ENCODE measurements at regions not wholly inside any gene's neighbourhood (a gene's known extent, or its start where the extent isn't known, plus 50 kb on each side); places are given as distances from the start of the nearest gene placed in this dataset.

DNA sequence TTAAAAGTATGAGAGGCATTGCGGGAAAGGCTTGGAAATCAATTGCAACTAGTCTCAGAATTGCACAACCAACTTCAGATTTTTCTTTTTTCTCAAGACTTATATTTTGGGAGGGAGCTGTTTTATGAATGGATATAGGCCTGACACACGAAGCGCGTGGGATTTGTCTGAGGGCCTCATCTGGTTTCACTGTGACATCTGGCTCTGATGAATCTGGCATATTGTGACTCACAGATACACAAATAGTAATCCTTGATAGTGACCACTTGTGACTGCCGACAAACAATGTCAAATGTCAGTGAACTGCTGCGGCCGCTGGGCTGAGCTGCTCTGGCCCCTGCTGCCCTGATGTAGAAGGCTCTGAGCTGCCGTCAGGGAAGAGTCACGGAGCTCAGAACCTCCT, 655.1 kb downstream of the INHBA start:
- no peak overlapping the region for H3K27ac ChIP-seq (ENCODE audit: low read length)
- DNase-seq (ENCODE audit: low read depth, low spot score): no peak
- H3K36me3 ChIP-seq (ENCODE audit: control insufficient read depth, insufficient read depth, low read length): no peaks in the 10 kb centered on the region
- no peaks in the 10 kb centered on the region for H3K9me3 ChIP-seq (ENCODE audit: control insufficient read depth, insufficient read depth, low read length)
- H3K4me3 ChIP-seq (ENCODE audit: low read length): no peak overlapping the region
- H3K4me1 ChIP-seq (ENCODE audit: control insufficient read depth, insufficient read depth, low read length): peaks cover 1% of the 10 kb centered on the region
- no CpG with 5 or more reads among the region's 9 CpGs for WGBS (ENCODE audit: insufficient coverage, insufficient read length)
- H3K27me3 ChIP-seq (ENCODE audit: control insufficient read depth, insufficient read depth, low read length): no peaks in the 10 kb centered on the region

GRCh38 chr7:41047211-41047610, 655.7 kb downstream of the INHBA start:
- H3K36me3 ChIP-seq (ENCODE audit: control insufficient read depth, insufficient read depth, low read length): no peaks in the 10 kb centered on the region
- no peak overlapping the region for H3K4me3 ChIP-seq (ENCODE audit: low read length)
- no CpG with 5 or more reads among the region's 5 CpGs for WGBS (ENCODE audit: insufficient coverage, insufficient read length)
- DNase-seq (ENCODE audit: low read depth, low spot score): no peak
- no peaks in the 10 kb centered on the region for H3K27me3 ChIP-seq (ENCODE audit: control insufficient read depth, insufficient read depth, low read length)
- no peak overlapping the region for H3K27ac ChIP-seq (ENCODE audit: low read length)
- no peaks in the 10 kb centered on the region for H3K9me3 ChIP-seq (ENCODE audit: control insufficient read depth, insufficient read depth, low read length)
- H3K4me1 ChIP-seq (ENCODE audit: control insufficient read depth, insufficient read depth, low read length): no peaks in the 10 kb centered on the region; the same call in 1 of the 2 replicates

GRCh38 chr7:41046776-41047175, 656.1 kb downstream of the INHBA start:
- DNase-seq (ENCODE audit: low read depth, low spot score): no peak
- H3K27me3 ChIP-seq (ENCODE audit: control insufficient read depth, insufficient read depth, low read length): no peaks in the 10 kb centered on the region
- no peaks in the 10 kb centered on the region for H3K36me3 ChIP-seq (ENCODE audit: control insufficient read depth, insufficient read depth, low read length)
- H3K27ac ChIP-seq (ENCODE audit: low read length): no peak overlapping the region
- WGBS (ENCODE audit: insufficient coverage, insufficient read length): no CpG with 5 or more reads among the region's 4 CpGs
- H3K4me3 ChIP-seq (ENCODE audit: low read length): no peak overlapping the region
- no peaks in the 10 kb centered on the region for H3K9me3 ChIP-seq (ENCODE audit: control insufficient read depth, insufficient read depth, low read length)
- no peaks in the 10 kb centered on the region; the same call in 1 of the 2 replicates for H3K4me1 ChIP-seq (ENCODE audit: control insufficient read depth, insufficient read depth, low read length)

GRCh38 chr7:41046221-41046761, 656.6 kb downstream of the INHBA start:
- H3K4me1 ChIP-seq (ENCODE audit: control insufficient read depth, insufficient read depth, low read length): no peaks in the 10 kb centered on the region
- DNase-seq (ENCODE audit: low read depth, low spot score): no peak

GRCh38 chr7:41045556-41046123, 657.2 kb downstream of the INHBA start:
- DNase-seq (ENCODE audit: low read depth, low spot score): no peak
- no CpG with 5 or more reads among the region's 3 CpGs for WGBS (ENCODE audit: insufficient coverage, insufficient read length)
- Histone ChIP-seq H3K4me1 (ENCODE audit: control insufficient read depth, insufficient read depth, low read length) (no peaks in the 10 kb centered on the region), H3K27me3 (ENCODE audit: control insufficient read depth, insufficient read depth, low read length) (no peaks in the 10 kb centered on the region), H3K36me3 (ENCODE audit: control insufficient read depth, insufficient read depth, low read length) (no peaks in the 10 kb centered on the region), H3K27ac (ENCODE audit: low read length) (no peak overlapping the region), H3K9me3 (ENCODE audit: control insufficient read depth, insufficient read depth, low read length) (no peaks in the 10 kb centered on the region), H3K4me3 (ENCODE audit: low read length) (no peak overlapping the region)

More at GRCh38 chr7:41046221-41046761, 656.6 kb downstream of the INHBA start:
- Histone ChIP-seq H3K27ac (ENCODE audit: low read length) (no peak overlapping the region), H3K36me3 (ENCODE audit: control insufficient read depth, insufficient read depth, low read length) (no peaks in the 10 kb centered on the region), H3K9me3 (ENCODE audit: control insufficient read depth, insufficient read depth, low read length) (no peaks in the 10 kb centered on the region), H3K4me3 (ENCODE audit: low read length) (no peak overlapping the region), H3K27me3 (ENCODE audit: control insufficient read depth, insufficient read depth, low read length) (no peaks in the 10 kb centered on the region)
- WGBS (ENCODE audit: insufficient coverage, insufficient read length): no CpG with 5 or more reads among the region's 7 CpGs

DNA sequence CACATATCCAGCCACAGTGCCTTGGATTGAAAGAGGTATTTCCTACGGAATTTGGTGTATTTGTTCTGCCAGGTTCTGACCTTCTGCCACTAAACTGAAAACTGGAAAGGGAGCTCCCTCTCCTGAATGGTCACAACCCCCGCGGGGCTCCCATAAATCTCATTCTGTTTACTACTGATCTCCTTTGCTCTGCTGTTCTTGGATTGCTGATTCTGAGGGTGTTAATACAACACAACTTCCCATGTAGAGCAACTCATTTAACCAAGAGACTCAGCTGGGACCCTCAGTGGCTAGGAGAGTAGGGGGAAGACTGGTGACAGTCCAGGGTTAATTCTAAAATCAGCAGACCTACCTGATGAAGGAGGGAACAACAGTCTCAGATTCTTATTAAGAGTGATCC, 662.9 kb downstream of the INHBA start:
- H3K9me3 ChIP-seq (ENCODE audit: control insufficient read depth, insufficient read depth, low read length): no peaks in the 10 kb centered on the region
- no peak overlapping the region for H3K27ac ChIP-seq (ENCODE audit: low read length)
- no peak for DNase-seq (ENCODE audit: low read depth, low spot score)
- H3K36me3 ChIP-seq (ENCODE audit: control insufficient read depth, insufficient read depth, low read length): no peaks in the 10 kb centered on the region
- WGBS (ENCODE audit: insufficient coverage, insufficient read length): no CpG with 5 or more reads among the region's 3 CpGs
- no peaks in the 10 kb centered on the region for H3K4me1 ChIP-seq (ENCODE audit: control insufficient read depth, insufficient read depth, low read length)
- no peak overlapping the region for H3K4me3 ChIP-seq (ENCODE audit: low read length)
- H3K27me3 ChIP-seq (ENCODE audit: control insufficient read depth, insufficient read depth, low read length): no peaks in the 10 kb centered on the region

DNA sequence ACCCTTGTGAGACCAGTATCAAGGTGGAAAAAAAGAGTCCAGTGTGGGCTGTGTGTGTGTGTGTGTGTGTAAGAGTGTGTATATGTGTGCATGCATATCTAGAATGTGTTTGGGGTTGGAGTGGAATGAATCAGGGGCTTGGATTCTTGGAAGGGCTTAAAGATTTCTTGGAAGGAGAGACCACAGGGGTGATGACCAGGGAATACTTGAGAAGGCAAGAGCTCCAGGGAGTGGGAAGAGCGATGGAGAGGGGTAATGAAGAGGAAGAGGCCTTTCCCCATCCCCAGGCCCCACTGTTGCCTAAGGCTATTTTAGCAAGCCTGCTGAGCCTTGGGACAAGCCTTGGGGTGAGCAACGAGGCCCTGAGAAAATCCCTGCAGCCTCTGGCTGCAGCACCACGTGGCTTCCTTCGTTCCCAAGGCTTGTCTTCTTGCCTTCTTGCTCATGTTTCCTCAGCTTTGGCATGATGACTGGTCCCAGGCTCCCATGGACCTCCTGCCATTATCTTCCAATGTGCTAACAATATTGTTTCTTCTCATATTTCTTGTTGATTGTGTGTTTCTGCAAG, 663.4 kb downstream of the INHBA start:
- Histone ChIP-seq H3K4me1 (ENCODE audit: control insufficient read depth, insufficient read depth, low read length) (no peaks in the 10 kb centered on the region), H3K27ac (ENCODE audit: low read length) (no peak overlapping the region), H3K9me3 (ENCODE audit: control insufficient read depth, insufficient read depth, low read length) (no peaks in the 10 kb centered on the region), H3K4me3 (ENCODE audit: low read length) (no peak overlapping the region), H3K36me3 (ENCODE audit: control insufficient read depth, insufficient read depth, low read length) (no peaks in the 10 kb centered on the region), H3K27me3 (ENCODE audit: control insufficient read depth, insufficient read depth, low read length) (no peaks in the 10 kb centered on the region)
- DNase-seq (ENCODE audit: low read depth, low spot score): no peak
- WGBS (ENCODE audit: insufficient coverage, insufficient read length): no CpG with 5 or more reads among the region's 4 CpGs

DNA sequence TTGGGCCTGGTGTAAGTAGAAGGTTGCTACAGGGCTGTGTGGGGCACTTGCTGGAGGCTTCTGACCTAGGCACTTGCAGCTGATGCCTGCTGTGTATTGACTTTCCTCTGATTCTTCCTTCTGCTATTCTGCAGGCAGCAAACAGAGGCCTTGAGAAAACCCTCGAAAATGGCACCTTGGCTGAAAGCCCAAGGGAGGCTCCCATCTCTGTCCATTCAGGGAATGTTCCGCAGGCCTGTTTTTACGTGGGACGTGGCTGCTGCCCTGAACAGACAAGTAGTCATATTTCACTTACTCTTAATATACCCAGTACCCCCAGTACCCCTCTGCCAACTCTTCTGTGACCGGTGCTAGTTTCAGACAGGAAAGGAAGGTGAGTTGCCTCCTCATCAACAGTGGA, 664.7 kb downstream of the INHBA start:
- no CpG with 5 or more reads among the region's 5 CpGs for WGBS (ENCODE audit: insufficient coverage, insufficient read length)
- Histone ChIP-seq H3K4me1 (ENCODE audit: control insufficient read depth, insufficient read depth, low read length) (no peaks in the 10 kb centered on the region), H3K9me3 (ENCODE audit: control insufficient read depth, insufficient read depth, low read length) (no peaks in the 10 kb centered on the region), H3K27me3 (ENCODE audit: control insufficient read depth, insufficient read depth, low read length) (no peaks in the 10 kb centered on the region), H3K27ac (ENCODE audit: low read length) (no peak overlapping the region), H3K36me3 (ENCODE audit: control insufficient read depth, insufficient read depth, low read length) (no peaks in the 10 kb centered on the region), H3K4me3 (ENCODE audit: low read length) (no peak overlapping the region)
- DNase-seq (ENCODE audit: low read depth, low spot score): no peak

DNA sequence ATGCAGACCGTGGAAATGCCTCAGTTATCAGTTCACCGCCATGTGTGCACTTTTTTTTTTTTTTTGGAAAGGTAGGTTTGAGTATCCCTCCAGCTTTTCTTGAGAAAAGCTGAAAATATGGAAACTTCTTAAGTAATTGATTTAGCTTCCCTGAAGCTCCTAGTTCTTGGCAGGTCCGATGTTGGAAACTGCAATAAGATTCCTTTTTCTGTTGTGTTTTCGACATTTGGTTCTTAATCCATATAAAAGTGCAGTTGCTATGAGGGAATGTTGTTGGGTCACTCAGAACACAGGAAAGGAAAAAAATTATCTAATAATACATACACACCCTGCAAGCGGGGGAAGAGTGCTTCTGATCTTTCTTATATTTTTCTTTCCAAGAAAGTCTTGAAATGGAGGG, 665.2 kb downstream of the INHBA start:
- Histone ChIP-seq H3K27me3 (ENCODE audit: control insufficient read depth, insufficient read depth, low read length) (no peaks in the 10 kb centered on the region), H3K9me3 (ENCODE audit: control insufficient read depth, insufficient read depth, low read length) (no peaks in the 10 kb centered on the region), H3K4me3 (ENCODE audit: low read length) (no peak overlapping the region), H3K4me1 (ENCODE audit: control insufficient read depth, insufficient read depth, low read length) (no peaks in the 10 kb centered on the region), H3K36me3 (ENCODE audit: control insufficient read depth, insufficient read depth, low read length) (no peaks in the 10 kb centered on the region), H3K27ac (ENCODE audit: low read length) (no peak overlapping the region)
- no CpG with 5 or more reads among the region's 5 CpGs for WGBS (ENCODE audit: insufficient coverage, insufficient read length)
- no peak for DNase-seq (ENCODE audit: low read depth, low spot score)

DNA sequence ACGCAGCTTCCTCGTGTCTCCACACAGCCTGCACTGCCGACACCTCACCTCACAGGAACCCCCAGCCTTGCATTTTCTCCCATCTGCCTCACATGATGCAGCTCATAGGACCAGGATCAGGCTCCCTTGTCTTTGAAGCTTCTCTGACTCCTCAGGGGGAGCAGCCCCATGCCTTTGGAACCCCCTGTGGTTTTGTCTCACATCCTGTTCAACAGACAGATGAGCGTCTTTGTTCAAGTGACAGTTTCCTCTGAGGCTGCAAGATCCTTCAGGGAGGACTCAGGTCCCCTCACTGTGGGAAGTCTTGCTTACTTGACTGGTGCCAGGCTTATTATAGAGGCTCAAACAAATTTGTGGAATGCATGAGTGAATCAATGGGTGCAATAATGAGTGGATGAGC, 667.1 kb downstream of the INHBA start:
- DNase-seq (ENCODE audit: low read depth, low spot score): no peak
- Histone ChIP-seq H3K9me3 (ENCODE audit: control insufficient read depth, insufficient read depth, low read length) (no peaks in the 10 kb centered on the region), H3K4me3 (ENCODE audit: low read length) (no peak overlapping the region), H3K27ac (ENCODE audit: low read length) (no peak overlapping the region), H3K36me3 (ENCODE audit: control insufficient read depth, insufficient read depth, low read length) (no peaks in the 10 kb centered on the region), H3K4me1 (ENCODE audit: control insufficient read depth, insufficient read depth, low read length) (no peaks in the 10 kb centered on the region), H3K27me3 (ENCODE audit: control insufficient read depth, insufficient read depth, low read length) (no peaks in the 10 kb centered on the region)
- WGBS (ENCODE audit: insufficient coverage, insufficient read length): no CpG with 5 or more reads among the region's 4 CpGs

GRCh38 chr7:41033500-41033899, 669.4 kb downstream of the INHBA start:
- no peaks in the 10 kb centered on the region for H3K36me3 ChIP-seq (ENCODE audit: control insufficient read depth, insufficient read depth, low read length)
- no peaks in the 10 kb centered on the region for H3K9me3 ChIP-seq (ENCODE audit: control insufficient read depth, insufficient read depth, low read length)
- no CpG with 5 or more reads among the region's 1 CpG for WGBS (ENCODE audit: insufficient coverage, insufficient read length)
- no peaks in the 10 kb centered on the region for H3K27me3 ChIP-seq (ENCODE audit: control insufficient read depth, insufficient read depth, low read length)
- no peak for DNase-seq (ENCODE audit: low read depth, low spot score)
- no peaks in the 10 kb centered on the region for H3K4me1 ChIP-seq (ENCODE audit: control insufficient read depth, insufficient read depth, low read length)
- H3K27ac ChIP-seq (ENCODE audit: low read length): no peak overlapping the region
- no peak overlapping the region for H3K4me3 ChIP-seq (ENCODE audit: low read length)

All from iPS DF 6.9 (cell line).